DMS114 treated with DMSO at 0.1 percent for 48 hours (cell line): ENCODE measurements at regions not wholly inside any gene's neighbourhood (a gene's known extent, or its start where the extent isn't known, plus 50 kb on each side); places are given as distances from the start of the nearest gene placed in this dataset.

Source experiments
- DNase-seq: peaks from one replicate; lab custom pipeline; 2025; ENCODE audit not compliant: unreplicated experiment; lab: John Stamatoyannopoulos, UW

DNA sequence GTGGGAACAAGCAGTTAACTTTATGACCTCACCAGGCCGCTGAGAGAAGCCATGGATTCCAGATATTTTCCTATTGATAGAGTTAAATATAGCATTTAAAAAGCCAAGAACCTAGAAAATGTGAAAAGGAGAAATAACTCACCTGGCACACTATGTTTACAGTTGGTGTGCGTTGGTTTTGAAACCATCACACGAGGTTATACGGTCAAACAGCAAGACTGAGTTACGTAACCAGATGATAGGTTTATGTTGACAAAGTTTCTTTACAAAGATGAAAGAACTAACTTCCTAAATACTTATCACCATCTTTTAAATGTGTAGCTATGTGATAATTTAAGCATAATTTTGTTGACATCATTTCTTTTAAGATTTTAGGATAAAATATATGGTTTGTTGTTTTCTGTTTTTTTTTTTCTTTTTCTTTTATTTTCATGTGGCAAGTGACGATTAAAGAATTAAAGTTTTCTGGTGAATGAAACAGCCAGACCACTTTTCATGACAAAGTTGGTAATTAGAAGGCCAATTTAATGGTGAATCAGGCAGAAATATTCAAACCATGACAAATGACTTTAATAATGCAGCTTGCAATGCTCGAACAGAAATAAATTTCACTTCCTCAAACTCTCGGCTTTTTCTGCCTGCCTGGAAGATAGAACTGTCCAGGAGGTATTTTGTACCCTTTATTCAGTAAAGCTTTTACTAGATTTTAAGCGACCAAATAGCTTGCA is 339.1 kb upstream of the OBI1 start:
- DNase-seq, result no peak

DNA sequence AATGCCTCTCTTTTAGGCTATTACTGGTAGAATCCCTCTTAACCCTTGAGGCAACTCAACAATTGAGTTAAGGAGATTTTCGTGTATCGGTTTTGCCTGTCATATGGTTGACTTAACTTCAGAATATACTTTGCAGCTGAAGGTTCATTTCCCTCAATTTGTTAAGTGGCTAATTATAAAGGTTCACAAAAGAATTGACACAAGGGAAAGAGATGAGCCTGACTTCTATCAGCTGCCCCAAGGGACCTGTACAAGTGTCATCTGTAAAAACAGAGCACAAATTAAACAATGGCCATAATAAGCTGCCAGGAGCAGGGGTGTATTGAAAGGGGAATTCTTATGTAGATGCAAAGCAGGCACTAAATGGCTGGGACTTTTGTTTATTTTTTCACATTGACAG is 334.8 kb upstream of the OBI1 start:
- no peak for DNase-seq

DNA sequence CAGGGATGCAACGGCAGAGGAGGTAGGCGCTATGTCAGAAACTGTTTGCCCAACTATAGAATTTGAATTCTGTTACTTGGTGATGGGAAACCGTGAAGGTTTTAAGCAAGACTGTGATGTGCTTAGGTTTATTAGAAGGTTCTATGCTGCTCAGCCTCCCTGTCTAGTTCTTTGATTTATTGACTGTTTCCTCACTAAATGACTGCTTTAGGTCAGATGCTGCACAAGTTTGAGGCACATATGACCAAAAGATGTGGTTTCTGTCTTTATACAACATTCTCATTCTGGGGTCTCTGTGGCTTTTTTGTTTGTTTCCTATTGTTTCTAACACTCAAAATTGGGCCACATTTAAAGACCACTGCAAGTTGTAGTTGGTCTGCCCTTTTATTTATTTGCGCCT is 323.0 kb upstream of the OBI1 start:
- no peak for DNase-seq

DNA sequence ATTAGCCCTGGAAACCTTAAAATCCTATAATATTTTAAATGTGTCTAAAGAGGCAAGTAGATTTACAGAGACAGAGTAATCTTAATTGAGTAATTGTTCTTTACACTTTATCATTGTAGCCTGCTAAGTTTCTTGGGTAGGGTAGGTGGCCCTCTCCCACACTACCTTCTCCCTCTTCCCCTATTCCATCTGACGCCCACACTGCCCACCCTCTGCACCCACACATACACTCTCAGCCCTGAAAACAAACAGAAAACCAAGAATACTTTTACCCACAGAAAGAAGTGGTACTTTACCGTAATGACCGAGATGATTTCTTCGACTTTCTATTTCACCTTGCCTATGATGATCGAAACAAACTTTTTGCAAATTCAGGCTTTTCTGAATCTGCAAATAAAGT is 320.4 kb upstream of the OBI1 start:
- DNase-seq, result no peak

DNA sequence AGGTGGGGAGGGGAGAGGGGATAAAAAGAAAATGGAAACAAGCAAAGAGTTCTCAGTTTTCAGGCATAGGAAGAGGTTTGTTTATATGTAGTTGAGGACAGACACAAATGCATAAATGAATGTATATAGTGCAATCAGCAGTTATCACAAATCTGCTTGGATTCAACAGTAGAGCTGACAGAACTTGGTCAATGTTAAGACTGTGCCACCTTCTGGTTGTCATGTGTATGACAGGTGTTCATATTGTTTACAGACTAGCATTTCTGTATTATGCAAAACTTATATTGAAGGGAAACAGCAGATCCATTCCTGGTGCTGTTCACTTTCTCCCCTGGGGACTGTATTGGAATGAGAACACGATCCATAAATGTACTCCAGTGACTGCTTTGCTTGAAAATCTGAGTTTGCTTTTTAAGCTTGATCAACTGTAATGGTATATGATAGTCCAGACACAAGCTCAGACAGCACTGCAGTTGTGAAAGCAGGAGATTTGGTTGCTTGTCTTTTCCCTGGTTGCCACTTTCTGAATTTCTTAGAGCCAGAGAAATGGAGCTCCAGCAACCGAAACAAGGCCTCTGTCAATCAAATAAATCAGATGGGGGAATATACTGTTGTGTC is 319.5 kb upstream of the OBI1 start:
- peak; percentile 13 for DNase-seq

DNA sequence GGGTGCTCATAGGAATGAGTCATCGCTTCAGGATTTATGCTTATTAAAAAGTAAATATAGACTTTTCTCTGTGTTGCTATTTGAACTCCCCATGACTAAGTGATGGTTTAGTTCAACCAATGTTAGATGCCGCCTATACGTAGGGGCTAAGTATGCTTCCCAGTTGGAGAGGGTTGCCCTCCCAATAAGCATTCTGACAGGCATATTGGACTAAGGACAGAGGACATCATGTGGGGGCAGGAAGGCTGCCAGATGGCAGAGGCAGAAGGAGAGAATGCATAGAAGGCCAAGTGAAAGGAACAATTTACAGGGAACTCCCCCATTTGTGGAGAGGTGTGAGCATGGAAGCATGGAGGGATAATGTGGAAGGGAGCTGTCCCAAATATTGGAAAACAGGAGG is 318.4 kb upstream of the OBI1 start:
- DNase-seq, result no peak

DNA sequence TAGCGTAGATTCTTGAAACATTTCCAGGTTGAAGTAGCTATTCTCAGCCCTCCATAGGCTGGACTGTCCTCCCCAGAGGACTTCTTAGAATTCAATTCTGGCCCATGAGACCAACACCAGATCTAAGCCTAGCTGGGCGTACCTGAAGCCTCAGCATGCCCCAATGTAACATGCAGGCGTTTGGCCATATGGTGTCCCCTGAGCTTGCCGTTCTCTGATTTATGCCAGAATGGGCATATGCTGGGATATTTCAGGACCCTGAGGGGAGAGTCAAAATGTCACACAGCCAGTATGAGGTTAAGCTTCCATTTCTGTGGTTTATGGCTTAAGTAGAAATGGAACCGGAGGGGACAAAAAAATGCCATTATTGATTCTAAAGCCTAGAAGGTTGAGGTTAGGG is 317.7 kb upstream of the OBI1 start:
- no peak for DNase-seq

DNA sequence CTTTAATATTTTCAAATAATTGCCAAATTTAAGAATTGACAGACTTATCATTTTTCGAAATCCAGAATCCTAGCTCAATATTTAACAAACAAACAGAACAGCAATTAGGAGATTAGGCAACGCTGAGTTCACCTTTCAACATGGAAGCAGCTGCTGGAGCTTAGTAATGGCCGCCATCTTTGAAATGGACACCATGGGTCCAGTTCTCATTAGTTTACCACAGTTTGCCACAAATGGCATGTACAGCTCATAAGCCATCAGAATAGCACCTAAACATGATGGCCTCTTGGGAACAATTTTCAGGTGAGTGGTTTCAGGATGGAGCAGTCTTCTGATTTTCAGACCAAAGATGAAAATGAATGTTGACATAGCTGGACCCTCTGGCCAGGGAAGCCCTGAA is 313.6 kb upstream of the OBI1 start:
- DNase-seq, result no peak

DNA sequence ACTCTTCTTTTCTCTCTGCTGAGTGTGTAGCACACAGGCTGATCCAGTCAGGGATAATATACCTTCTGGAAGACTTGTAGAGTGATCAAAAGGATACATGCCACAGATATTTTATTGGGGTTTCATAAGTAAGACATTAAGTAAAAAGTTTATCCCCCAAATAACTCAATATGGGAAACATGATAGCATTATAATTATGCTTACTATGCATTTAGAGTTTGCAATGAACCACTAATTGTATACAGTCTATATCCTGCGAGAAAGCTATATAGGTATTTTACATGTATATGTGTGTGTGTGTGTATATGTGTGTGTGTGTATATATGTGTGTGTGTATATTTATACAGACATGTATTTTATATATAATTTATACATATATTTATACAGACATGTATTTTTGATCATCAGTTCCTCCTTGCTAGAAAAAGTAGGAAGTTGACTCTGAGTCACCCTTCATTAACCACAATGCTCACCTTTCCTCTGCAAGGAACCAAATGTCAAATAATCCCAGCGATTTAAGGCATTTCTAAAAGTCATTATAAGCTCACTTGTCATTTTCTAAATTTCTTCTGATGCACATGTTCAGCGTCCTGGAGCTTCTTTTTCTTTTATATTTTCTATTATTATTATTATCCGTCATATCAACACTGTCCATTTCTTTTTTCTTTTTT is 312.5 kb upstream of the OBI1 start:
- DNase-seq, result no peak

DNA sequence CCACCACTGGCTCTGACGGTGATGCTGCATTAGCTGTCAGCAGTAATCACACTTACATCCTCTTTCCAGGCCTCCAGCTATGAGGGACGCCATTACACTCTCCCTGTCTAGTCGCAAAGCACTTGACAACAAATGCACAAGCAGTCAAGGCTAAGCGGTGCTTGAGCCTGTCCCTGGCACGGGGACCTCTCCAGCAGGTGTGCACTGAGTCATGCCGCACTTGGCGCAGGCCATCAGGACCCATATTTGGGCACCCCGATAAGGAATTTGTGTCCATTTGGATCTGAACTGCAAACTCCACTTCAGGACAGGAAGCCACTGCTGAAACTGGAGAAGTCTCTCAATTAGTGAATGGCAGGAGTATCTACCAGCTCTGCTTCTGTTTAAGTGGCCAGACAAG is 301.9 kb upstream of the OBI1 start:
- DNase-seq, result no peak

DNA sequence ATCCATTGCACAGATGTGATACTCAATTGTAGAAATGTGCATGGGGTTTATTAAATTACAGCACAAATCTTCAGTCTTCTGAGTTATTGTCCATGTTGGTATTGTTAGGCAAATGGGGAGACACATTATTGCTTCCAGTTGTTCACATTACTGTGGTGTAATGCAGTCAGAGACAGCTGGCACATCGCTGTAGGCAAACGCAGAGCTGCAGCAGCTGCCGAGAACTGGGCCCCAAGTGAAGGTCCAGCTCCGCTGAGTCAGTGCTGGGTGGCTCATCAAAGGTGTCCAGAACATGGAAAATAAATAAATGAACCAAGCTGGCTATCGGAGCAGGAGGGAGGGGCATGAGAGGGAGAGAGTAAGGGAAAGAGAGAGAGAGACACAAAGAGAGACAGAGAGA is 299.1 kb upstream of the OBI1 start:
- DNase-seq, result no peak

DNA sequence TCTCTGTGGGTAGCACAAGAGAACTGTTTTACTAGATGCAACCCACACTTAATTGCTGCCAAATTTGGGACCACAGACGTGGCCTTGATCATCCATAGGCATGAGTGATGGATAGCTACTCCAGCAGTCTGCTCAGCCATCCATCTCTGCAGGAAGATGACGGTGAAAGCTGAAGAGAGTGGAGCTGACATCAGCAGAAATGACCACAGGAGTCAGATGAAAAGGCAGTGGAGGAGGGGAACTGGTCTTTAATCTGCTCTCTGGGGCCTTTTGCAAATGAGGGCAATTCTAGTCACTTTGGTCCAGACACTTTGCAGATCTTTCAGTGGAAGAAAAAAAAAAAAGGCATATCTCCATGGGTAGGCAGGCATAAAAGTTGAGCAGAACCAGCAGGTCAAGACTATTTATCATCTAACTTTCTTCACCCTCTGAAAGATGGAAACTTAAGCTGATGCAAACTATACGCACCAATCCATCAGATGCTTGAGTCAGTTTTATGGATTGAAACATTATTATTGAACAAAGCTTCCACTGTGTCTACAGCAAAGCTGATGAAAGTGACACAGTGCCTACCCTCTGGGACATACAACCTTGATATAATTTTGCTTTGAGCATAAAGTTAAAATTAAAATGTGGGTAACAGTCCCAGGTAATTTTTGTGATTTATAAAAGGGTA is 281.6 kb upstream of the OBI1 start:
- no peak for DNase-seq

DNA sequence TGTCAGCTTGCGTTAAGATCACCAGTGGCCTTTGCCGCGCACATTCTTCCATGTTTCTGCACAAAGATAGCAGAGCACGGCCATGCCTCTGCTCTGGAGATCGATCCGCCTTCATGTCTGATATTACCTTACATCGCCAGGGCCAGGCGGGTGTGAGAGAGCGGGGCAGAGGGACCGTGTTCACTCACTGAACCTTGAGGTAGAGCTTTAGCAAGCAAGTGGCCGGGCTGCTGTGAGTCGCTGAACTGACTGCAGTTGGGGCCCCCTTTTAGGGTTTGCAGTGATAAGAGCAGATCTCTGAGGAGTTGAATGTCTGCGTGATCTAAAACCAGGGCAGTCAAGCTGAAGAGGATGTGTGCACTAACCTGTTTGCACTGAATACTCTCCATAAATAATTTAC is 275.4 kb upstream of the OBI1 start:
- DNase-seq, result no peak

DNA sequence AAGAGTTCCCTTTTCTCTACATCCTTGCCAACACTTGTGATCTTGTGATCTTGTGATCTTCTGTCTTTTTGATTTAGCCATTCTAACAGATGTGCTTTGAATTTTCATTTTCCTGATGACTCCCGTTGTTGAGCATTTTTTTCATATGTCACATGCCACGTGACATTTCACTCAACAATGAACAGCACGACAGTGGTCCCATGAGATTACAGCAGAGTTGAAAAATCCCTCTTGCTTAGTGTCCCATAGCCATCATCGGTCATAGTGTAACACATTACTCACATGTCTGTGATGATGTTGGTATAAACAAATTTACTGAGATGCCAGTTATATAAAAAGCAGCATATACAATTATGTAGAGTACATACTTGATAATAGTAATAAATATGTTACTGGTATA is 256.1 kb upstream of the OBI1 start:
- no peak for DNase-seq

DNA sequence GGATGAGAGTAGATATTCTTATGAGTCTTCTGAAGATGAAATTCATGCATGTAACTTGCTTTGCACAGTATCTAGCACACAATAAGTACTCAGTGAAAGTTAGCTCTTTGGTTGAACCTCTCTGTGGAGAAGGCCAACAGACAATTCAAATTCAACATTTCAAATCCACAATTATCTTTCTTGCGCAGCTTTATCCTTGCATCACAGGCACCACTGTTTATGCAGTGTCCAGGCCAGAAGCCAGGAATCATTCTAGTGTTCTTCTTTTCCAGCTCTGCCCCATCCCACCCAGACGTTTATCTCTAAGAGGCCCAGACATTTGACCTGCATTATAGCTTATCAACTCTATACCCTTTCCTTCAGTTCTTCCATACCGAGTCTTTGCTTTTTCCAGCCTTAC is 254.7 kb upstream of the OBI1 start:
- DNase-seq, result no peak

DNA sequence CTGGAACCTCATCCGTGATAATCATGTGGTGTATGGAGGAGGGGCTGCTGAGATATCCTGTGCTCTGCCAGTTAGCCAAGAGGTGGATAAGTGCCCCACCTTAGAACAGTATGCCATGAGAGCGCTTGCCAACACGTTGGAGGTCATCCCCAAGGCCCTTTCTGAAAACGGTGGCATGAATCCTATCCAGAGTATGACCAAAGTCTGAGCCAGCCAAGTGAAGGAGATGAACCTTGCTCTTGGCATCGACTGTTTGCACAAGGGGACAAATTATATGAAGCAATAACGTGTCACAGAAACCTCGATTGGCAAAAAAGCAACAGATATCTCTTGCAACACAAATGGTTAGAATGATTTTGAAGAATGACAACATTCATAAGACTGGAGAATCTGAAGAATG is 251.2 kb upstream of the OBI1 start:
- DNase-seq, result no peak

DNA sequence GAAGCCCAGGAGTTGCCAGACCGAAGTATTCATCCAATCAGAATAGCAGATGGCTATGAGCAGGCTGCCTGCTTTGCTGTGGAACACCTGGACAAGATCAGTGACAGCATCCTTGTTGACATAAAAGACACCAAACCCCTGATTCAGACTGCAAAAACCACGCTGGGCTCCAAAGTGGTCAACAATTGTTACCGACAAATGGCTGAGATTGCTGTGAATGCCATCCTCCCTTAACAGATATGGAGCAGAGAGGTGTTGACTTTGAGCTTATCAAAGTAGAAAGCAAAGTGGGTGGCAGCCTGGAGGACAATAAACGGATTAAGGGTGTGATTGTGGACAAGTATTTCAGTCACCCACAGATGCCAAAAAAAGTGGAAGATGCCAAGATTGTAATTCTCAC is 250.3 kb upstream of the OBI1 start:
- no peak for DNase-seq

DNA sequence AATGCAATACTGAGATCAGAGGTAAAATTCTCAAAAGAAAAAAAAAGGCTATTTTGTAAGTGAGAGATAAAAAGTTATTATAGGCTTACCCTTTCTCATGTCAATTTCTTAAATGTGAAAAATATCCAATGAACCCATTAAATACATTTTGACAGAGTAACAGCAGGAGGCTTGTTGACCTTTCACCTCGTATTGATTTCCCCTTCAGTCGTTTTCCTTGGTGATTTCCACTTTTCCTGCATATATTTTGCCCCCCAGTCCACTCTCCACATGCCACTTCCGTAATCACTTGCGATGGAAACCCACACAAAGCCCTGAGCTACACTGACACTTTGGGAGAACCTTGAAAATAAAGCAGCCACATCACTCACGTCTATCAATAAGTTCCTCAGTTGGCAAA is 248.1 kb upstream of the OBI1 start:
- no peak for DNase-seq

DNA sequence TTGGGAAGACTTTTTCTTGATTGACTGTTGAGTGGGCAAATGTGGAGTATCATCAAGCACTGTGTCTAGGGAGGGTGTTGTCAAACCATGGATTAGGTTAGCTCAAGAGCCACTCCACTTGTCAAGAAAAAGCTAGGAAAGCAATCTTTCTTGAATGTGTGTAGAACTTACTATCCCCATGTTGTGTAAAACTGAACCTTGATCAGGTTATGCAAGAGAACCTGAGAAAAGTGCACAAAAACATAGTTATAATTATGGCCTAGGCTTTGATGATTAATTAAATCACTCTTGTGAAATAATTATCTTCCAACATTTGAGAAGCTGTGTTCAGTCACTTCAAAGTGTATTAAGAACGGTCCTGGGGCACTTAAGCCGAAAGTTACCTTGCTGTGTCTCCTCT is 238.2 kb upstream of the OBI1 start:
- no peak for DNase-seq

DNA sequence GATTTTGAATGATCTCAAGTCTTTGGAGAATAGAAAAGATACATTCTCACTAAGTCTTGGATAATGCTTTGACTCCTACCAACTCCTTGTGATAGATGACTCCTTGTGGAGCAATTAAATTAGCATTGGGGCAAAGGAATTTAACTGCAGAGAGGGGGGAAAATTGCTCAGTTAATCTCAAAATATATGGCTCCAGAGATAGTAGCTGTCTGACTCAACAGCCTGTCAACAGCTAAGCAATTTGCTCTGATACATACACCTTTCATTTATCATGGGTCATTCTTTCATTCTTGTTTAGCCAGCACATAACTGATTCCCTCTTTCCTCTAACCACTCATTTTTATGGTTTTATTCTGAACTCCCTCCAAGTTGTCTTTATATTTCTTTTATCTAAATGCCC is 225.6 kb upstream of the OBI1 start:
- DNase-seq, result no peak

DNA sequence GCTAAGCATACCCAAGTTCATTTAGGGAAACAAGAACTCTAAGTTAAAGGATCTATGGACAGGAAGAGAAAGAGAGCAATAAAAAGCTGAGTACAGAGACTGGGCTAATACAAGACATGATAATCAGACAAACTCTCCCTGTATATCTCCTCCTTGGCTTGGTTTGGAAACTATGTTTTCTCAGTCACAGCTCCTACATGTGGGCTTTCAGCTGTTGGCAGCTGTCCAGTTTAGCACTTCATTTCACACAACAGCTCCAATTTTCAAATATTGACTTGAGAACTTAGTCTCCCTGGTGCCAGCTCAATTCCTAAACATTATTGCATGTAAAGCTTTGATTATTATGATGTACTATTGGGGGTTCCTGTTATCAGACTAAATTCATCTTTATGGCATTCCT is 222.8 kb upstream of the OBI1 start:
- no peak for DNase-seq

DNA sequence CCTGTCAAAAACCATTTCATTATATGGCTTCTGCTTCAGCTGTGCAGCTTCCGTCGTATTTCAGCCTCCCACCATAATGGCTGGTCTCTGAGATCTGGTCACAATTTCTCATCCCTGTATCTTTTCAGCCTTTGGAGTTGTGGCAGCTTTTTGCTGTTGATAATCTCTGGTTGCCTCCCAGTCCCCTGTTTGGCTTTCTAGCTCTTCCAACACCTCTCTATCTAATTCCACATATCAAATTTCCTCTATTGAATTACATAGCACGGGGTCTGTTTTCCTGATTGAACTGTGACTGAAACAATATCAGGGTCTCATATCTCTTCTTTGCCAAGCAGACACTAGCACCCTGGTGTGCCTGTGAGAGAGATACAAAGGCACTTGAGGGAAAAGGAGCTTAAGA is 222.1 kb upstream of the OBI1 start:
- DNase-seq, result no peak
